NAMALWA (cell line): ENCODE measurements at regions not wholly inside any gene's neighbourhood (a gene's known extent, or its start where the extent isn't known, plus 50 kb on each side); places are given as distances from the start of the nearest gene placed in this dataset.
"Not testable (repeated sequence)": the region's sequence is repeated elsewhere in the genome, so short reads cannot be mapped to it uniquely, and the experiment has no call there.

Experiments
- DNase-seq: peaks from one replicate; pipeline ENCODE4 v3.0.0-alpha.2; 2015; ENCODE audit warnings: low spot score

GRCh38 chr10:131019696-131020095, 291.8 kb downstream of the TCERG1L start:
- DNase-seq: no peak

- DNase-seq: no peak
Measured at GRCh38 chr10:131020775-131021174, 290.7 kb downstream of the TCERG1L start.

GRCh38 chr10:131021246-131021895, 290.1 kb downstream of the TCERG1L start:
- DNase-seq: no peak

GRCh38 chr10:131021969-131022368, 289.6 kb downstream of the TCERG1L start:
- DNase-seq: no peak

GRCh38 chr10:131022369-131022768, 289.2 kb downstream of the TCERG1L start:
- no peak for DNase-seq

- DNase-seq: no peak
Measured at GRCh38 chr10:131022981-131023380, 288.5 kb downstream of the TCERG1L start.

- no peak for DNase-seq
Measured at GRCh38 chr10:131024259-131025131, 287.0 kb downstream of the TCERG1L start.

- DNase-seq: no peak
Measured at GRCh38 chr10:131025333-131025732, 286.2 kb downstream of the TCERG1L start.

GRCh38 chr10:131027256-131027655, 284.3 kb downstream of the TCERG1L start:
- DNase-seq: no peak

- DNase-seq: no peak
Measured at GRCh38 chr10:131031346-131031745, 280.2 kb downstream of the TCERG1L start.

- no peak for DNase-seq
Measured at GRCh38 chr10:131032329-131033165, 279.0 kb downstream of the TCERG1L start.

- no peak for DNase-seq
Measured at GRCh38 chr10:131033166-131034085, 278.1 kb downstream of the TCERG1L start.

- DNase-seq: no peak
Measured at GRCh38 chr10:131034451-131034850, 277.1 kb downstream of the TCERG1L start.

GRCh38 chr10:131035779-131036178, 275.7 kb downstream of the TCERG1L start:
- no peak for DNase-seq

- DNase-seq: no peak
Measured at GRCh38 chr10:131038056-131038455, 273.5 kb downstream of the TCERG1L start.

- no peak for DNase-seq
Measured at GRCh38 chr10:131041031-131041430, 270.5 kb downstream of the TCERG1L start.

- DNase-seq: no peak
Measured at GRCh38 chr10:131041441-131041840, 270.1 kb downstream of the TCERG1L start.

GRCh38 chr10:131042015-131042414, 269.5 kb downstream of the TCERG1L start:
- not testable (repeated sequence) for DNase-seq
